ENCODE measurements at regions not wholly inside any gene's neighbourhood (a gene's known extent, or its start where the extent isn't known, plus 50 kb on each side); places are given as distances from the start of the nearest gene placed in this dataset.

DNA sequence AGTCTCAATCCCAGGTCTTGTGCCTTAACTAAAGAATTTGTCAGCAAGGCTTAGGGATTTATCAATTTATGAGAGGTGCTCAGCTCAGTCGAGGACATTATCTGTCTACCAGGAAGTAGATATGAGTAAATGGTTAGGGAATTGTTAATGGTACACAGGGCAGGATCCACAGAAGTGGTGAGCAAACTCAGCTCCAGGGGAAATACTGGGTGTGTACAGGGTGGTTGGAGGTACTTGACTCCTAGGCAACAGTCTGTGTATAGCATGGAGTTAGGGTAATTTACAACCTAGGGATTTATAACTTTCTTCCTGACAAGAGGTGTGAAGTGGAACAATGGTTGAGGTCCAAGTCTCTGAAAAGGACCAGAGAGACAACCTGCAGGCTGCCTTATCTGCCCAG, 123.4 kb upstream of the OR9Q1 start:
- Mint-ChIP-seq H3K36me3 (no peaks in the 10 kb centered on the region), H3K9me3 (peaks cover 3% of the 10 kb centered on the region), H3K27me3 (ENCODE audit: low read depth) (peaks cover 5% of the 10 kb centered on the region), H3K4me3 (no peak overlapping the region), H3K4me1 (peaks cover 13% of the 10 kb centered on the region), H3K27ac (no peak overlapping the region)
- TF ChIP-seq, protein P1, sequence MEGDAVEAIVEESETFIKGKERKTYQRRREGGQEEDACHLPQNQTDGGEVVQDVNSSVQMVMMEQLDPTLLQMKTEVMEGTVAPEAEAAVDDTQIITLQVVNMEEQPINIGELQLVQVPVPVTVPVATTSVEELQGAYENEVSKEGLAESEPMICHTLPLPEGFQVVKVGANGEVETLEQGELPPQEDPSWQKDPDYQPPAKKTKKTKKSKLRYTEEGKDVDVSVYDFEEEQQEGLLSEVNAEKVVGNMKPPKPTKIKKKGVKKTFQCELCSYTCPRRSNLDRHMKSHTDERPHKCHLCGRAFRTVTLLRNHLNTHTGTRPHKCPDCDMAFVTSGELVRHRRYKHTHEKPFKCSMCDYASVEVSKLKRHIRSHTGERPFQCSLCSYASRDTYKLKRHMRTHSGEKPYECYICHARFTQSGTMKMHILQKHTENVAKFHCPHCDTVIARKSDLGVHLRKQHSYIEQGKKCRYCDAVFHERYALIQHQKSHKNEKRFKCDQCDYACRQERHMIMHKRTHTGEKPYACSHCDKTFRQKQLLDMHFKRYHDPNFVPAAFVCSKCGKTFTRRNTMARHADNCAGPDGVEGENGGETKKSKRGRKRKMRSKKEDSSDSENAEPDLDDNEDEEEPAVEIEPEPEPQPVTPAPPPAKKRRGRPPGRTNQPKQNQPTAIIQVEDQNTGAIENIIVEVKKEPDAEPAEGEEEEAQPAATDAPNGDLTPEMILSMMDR (IDR thresholded peaks at IDR 0.05; ENCODE audit: unreplicated experiment): no peak
- DNase-seq (ENCODE audit: low spot score in 2 of 2, unreplicated experiment in 2 of 2): no peak

DNA sequence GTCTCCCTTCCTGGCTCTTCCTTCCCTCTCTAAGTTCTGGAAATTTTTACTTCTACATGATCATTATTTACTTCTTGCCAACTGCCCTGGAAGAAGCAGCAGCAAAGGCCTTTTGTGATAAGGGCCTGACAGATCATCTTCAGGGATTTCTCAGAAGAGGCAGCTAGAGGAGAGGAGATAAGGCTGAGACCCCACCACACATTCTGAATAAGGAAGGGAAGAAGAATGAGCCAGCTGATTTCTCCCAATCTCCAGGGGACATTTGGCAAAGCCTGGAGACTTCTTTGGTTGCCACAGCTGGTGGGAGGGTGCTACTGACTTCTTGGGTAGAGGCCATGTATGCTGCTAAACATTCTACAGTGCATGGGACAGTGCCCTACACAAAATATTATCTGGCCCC, 122.4 kb upstream of the OR9Q1 start:
- Mint-ChIP-seq H3K36me3 (no peaks in the 10 kb centered on the region), H3K4me3 (no peak overlapping the region), H3K27ac (no peak overlapping the region), H3K27me3 (ENCODE audit: low read depth) (peaks cover 5% of the 10 kb centered on the region), H3K4me1 (peaks cover 13% of the 10 kb centered on the region), H3K9me3 (peaks cover 12% of the 10 kb centered on the region)
- DNase-seq (ENCODE audit: low spot score in 2 of 2, unreplicated experiment in 2 of 2): no peak
- TF ChIP-seq, protein P1 (IDR thresholded peaks at IDR 0.05; ENCODE audit: unreplicated experiment): no peak

DNA sequence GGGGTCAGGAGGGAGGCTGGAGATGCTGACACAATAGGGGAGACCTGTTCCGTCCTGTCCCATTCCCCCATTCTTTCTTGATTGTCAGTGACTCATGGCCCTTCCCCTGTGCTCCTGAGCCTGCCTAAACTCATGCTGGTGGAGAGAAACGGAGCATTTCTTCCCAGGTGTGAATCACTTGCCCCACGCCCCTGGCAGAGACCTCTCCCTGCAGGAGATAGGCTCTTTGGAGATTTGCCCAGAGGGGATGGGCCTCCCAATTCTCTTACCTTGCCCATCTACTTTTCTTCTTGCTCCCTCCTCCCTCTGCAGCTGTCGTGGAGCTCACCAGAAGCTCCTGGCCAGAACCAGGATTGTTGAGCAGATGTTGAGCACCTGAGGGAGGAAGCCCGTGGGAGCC, 121.9 kb upstream of the OR9Q1 start:
- peaks cover 13% of the 10 kb centered on the region for H3K4me1 Mint-ChIP-seq
- H3K27ac Mint-ChIP-seq: no peak overlapping the region
- H3K36me3 Mint-ChIP-seq: no peaks in the 10 kb centered on the region
- H3K27me3 Mint-ChIP-seq (ENCODE audit: low read depth): peaks cover 4% of the 10 kb centered on the region
- no peak overlapping the region for H3K4me3 Mint-ChIP-seq
- DNase-seq (ENCODE audit: low spot score in 2 of 2, unreplicated experiment in 2 of 2): no peak
- peaks cover 15% of the 10 kb centered on the region for H3K9me3 Mint-ChIP-seq
- TF ChIP-seq, protein P1 (IDR thresholded peaks at IDR 0.05; ENCODE audit: unreplicated experiment): no peak

DNA sequence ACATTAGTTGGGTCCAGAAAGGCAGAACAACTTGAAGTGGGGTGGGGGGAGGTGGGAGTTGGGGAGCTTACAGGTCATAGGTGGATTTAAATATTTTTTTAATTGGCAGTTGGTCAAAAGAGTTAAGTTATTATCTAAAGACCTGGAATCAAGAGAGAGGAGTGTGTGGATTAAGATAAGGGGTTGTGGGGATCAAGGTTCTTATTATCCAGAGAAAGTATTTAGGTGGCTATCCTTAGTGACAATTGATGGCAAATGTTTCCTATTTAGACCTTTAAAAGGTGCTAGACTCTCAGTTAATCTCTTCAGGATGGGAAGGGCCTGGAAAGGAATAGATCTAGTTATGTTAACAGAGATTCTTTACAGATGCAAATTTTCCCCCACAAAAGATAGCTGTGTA, 120.7 kb upstream of the OR9Q1 start:
- TF ChIP-seq, protein P1 (IDR thresholded peaks at IDR 0.05; ENCODE audit: unreplicated experiment): no peak
- Mint-ChIP-seq H3K36me3 (no peaks in the 10 kb centered on the region), H3K9me3 (peaks cover 20% of the 10 kb centered on the region), H3K4me1 (peaks cover 13% of the 10 kb centered on the region), H3K27me3 (ENCODE audit: low read depth) (peaks cover 4% of the 10 kb centered on the region), H3K4me3 (no peak overlapping the region), H3K27ac (no peak overlapping the region)
- no peak for DNase-seq (ENCODE audit: low spot score in 2 of 2, unreplicated experiment in 2 of 2)

DNA sequence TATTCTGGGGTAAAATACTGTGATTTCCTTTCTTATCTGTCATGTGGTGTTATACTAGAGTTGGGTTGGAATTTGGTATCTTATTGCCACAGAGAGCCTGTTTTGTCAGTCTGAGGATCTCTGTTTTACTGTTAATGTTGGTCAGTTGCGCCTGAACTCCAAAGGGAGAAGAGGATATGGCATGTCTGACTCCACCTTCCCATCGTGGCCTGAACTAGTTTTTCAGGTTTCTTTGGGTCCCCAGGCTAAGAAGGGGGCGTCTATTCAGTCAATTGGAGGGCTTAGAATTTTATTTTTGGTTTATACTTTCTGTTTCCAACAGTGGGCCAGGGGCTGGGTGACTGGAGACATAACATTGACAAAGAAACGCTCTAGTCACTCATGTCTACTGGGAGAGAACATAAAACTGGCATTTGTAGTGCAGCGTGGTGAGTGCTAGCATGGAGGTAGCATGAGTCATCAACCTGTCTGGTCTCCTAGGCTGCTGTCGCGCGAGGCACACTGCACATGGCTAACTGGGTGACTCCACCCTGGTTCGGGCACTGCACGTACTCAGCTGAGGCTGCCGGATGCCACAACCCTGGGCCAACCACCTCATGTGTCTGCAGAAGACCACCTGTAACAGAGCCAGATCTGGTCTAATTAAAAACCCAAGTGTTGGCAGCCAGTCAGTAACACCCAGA, 120.1 kb upstream of the OR9Q1 start:
- Mint-ChIP-seq H3K27me3 (ENCODE audit: low read depth) (peaks cover 3% of the 10 kb centered on the region), H3K4me1 (peaks cover 13% of the 10 kb centered on the region), H3K36me3 (no peaks in the 10 kb centered on the region), H3K9me3 (peaks cover 20% of the 10 kb centered on the region), H3K4me3 (no peak overlapping the region), H3K27ac (peak overlapping the region; percentile 27)
- TF ChIP-seq, protein P1 (IDR thresholded peaks at IDR 0.05; ENCODE audit: unreplicated experiment): no peak
- DNase-seq (ENCODE audit: low spot score in 2 of 2, unreplicated experiment in 2 of 2): no peak
